Neuron (in vitro differentiated cells): ENCODE measurements at regions not wholly inside any gene's neighbourhood (a gene's known extent, or its start where the extent isn't known, plus 50 kb on each side); places are given as distances from the start of the nearest gene placed in this dataset.

ENCODE experiments used
- H2AFZ ChIP-seq: one replicate; pipeline ENCODE4 v1.6.1; 2013; ENCODE audit warnings: low read depth, mild to moderate bottlenecking, inconsistent platforms, low read length, moderate library complexity
- H3K27me3 ChIP-seq: one replicate; pipeline ENCODE4 v1.6.1; 2013; ENCODE audit warnings: low read length; ENCODE audit not compliant: insufficient read depth
- H3K36me3 ChIP-seq: one replicate; pipeline ENCODE4 v1.6.1; 2013; ENCODE audit warnings: low read length; ENCODE audit not compliant: insufficient read depth
- H3K4me1 ChIP-seq: one replicate; pipeline ENCODE4 v1.6.1; 2013; ENCODE audit warnings: low read length; ENCODE audit not compliant: insufficient read depth
- H3K4me3 ChIP-seq: 2 replicates; pipeline ENCODE4 v1.5.1; 2013; ENCODE audit warnings: mild to moderate bottlenecking, low read length, moderate library complexity
- H3K9me3 ChIP-seq: one replicate; pipeline ENCODE4 v1.6.1; 2013; ENCODE audit warnings: low read length

DNA sequence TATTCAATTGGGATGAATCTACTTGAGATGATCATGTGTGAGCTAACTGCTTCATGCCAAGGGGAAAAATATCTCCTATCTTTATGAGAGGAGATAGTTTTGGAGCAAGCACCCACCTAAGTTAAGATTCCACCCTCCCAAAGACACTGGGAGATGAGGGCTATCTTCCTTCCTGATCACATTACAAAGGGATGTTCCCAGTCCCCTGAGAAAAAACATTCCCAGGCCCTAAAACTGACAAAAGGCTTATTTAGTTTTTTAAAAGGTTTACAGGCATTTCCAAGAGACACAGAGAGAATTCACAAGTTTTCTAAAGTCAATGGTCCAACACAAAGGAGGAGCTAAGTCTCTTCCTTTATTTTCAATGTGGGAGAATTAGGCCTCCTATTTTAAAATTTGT lies 401.5 kb downstream of the FBXO15 start:
- no peaks in the 10 kb centered on the region for H3K9me3 ChIP-seq

DNA sequence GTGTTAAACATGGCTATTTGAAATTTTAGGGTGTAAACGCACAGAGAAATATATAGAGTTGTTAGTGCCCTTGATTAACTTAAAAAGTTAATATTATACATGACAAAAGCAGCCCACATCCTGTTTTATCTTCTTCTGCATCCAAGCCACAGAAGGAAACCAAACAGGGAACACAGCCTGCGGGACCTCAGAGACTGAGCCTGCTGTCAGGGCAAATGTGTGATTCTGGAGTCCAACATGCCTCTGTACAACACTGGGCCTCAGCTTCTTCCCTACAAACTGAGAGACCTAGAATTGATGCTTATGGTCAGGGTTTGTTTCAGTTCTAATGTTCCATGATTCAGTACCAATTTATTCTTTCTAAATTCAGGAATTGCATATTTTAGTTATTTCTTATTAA lies 404.7 kb downstream of the FBXO15 start:
- no peak overlapping the region for H2AFZ ChIP-seq
- H3K4me3 ChIP-seq: no peak overlapping the region
- no peaks in the 10 kb centered on the region for H3K27me3 ChIP-seq
- H3K9me3 ChIP-seq: no peaks in the 10 kb centered on the region
- no peaks in the 10 kb centered on the region for H3K36me3 ChIP-seq
- H3K4me1 ChIP-seq: peaks cover 6% of the 10 kb centered on the region

More for the DNA sequence above, 401.5 kb downstream of the FBXO15 start:
- Histone ChIP-seq H2AFZ (no peak overlapping the region), H3K27me3 (no peaks in the 10 kb centered on the region), H3K4me3 (no peak overlapping the region), H3K36me3 (no peaks in the 10 kb centered on the region), H3K4me1 (peaks cover 6% of the 10 kb centered on the region)

DNA sequence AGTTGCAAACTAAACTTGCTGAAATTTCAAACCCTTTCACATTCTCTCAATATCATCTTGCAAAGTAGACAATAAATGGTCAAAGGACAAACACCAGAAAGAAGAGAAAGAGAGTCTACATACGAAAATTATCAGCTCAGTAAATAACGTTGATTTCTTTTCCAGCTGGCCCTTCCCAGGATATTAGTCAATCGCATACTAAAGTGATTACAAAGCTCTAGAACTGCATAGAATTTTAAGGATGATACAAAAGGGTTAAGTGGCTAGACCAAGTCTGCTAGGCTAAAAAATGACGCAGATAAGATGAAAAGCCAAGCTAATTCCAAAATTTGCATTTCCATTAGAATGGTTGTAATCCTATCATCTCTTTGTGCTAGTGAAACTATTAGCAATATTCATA lies 405.7 kb downstream of the FBXO15 start:
- Histone ChIP-seq H3K27me3 (no peaks in the 10 kb centered on the region), H3K9me3 (no peaks in the 10 kb centered on the region), H3K4me3 (no peak overlapping the region), H3K36me3 (no peaks in the 10 kb centered on the region), H2AFZ (no peak overlapping the region), H3K4me1 (peaks cover 7% of the 10 kb centered on the region)

DNA sequence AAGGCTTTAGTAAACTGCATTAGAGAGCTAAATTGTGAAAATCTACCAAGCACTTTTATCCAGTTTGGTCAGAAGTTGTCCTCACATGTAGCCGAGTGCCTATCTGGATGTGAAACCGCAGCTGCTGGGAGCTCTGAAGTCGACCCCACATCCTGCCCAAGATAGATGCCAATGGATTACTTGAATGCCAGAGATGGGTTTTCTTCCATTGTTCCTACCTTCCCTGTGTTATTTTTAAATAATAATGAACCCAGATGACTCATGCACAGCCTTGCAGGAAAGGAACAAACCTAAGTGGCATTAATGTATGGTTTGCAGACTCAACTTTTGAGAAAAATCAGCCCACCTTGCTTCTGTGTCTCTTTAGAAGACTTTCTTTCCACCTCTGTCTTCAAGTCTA lies 408.5 kb downstream of the FBXO15 start:
- Histone ChIP-seq H3K4me1 (peaks cover 2% of the 10 kb centered on the region), H3K4me3 (no peak overlapping the region), H3K27me3 (no peaks in the 10 kb centered on the region), H3K9me3 (no peaks in the 10 kb centered on the region), H3K36me3 (no peaks in the 10 kb centered on the region), H2AFZ (no peak overlapping the region)

DNA sequence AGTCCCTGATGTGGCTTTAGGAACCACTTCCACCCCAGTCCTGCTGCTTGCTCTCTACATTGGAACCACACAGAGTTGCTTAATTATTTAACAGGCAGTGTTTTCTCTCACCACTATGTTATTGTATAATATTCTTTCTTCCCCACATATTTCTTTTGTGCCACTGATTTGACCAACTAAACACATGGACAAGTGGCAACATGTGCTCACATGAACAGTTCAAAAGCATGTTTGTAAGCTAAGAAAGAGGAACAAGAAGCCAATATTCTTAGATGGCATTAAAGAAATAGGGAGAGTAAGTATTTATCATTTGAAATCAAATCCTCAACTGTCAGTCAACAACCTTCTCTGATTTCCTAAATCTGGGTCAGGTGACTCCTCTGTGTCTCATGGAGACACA lies 409.6 kb downstream of the FBXO15 start:
- Histone ChIP-seq H3K9me3 (no peaks in the 10 kb centered on the region), H3K4me1 (peaks cover 2% of the 10 kb centered on the region), H3K36me3 (no peaks in the 10 kb centered on the region), H3K4me3 (no peak overlapping the region), H3K27me3 (no peaks in the 10 kb centered on the region), H2AFZ (no peak overlapping the region)

DNA sequence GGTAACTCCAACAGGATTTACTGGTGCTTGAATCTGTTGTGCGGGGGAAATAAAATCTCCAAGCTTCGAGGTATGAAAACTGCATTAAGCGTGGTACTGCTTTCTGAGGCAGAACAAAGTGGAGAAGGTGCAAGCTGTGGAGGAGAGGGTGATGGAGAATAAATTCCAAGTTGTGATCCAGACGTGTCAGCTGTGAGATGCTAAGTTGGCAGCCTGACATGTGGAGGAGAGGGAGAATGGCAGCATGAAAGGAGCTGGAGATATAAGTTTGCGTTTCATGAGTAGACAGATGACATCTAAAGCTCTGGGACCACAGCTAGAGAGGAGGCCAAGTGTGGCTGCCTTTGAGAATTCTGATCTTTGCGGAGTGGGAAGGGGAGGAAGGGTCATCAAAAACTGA lies 411.8 kb downstream of the FBXO15 start:
- Histone ChIP-seq H3K4me3 (no peak overlapping the region), H3K9me3 (no peaks in the 10 kb centered on the region), H3K4me1 (peaks cover 2% of the 10 kb centered on the region), H3K36me3 (no peaks in the 10 kb centered on the region), H2AFZ (no peak overlapping the region), H3K27me3 (no peaks in the 10 kb centered on the region)

DNA sequence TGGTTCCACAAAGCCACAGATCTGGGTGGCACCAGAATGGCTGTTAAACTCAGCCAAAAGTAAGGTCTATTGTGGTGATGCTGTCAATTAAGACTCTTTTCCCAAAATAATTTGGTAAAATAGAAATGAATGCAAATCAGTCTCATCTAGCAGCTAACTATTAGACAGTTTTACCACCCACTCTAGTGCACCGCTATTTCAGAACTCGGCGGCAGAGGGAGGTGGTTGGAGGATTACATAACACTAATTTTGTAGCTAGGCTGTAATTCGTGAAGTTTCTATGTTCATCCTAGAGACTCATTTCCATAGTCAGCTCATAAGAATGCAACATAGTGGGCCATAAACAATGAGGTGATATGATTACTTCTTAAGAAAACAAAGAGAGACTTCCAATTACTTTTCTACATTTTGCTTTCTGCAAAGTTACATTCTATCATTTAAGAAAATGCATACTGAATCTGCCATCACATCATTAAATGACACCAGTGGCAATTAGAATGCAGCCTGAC lies 413.8 kb downstream of the FBXO15 start:
- Histone ChIP-seq H3K4me1 (peaks cover 2% of the 10 kb centered on the region), H3K27me3 (no peaks in the 10 kb centered on the region), H3K9me3 (no peaks in the 10 kb centered on the region), H2AFZ (no peak overlapping the region), H3K4me3 (no peak overlapping the region), H3K36me3 (no peaks in the 10 kb centered on the region)

DNA sequence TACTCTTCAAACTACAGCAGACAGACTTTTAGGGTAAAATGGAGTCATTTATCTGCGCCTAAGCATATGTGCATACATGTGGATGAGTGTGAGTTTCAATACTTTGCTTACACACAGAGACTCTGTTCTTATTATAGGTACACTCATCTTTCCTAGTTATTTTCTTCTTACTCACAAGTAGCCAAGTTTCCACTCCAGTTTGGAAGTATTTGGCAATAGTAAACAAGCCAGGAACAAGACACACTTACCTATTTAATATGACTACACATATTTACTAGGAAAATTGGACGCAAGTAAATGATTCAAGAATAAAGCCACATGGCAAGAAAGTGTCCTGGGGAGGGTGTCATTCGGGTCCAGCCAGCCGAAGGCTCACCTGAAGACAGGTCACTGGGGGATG lies 414.3 kb downstream of the FBXO15 start:
- H3K4me1 ChIP-seq: peaks cover 2% of the 10 kb centered on the region
- no peaks in the 10 kb centered on the region for H3K36me3 ChIP-seq
- H3K27me3 ChIP-seq: no peaks in the 10 kb centered on the region
- no peak overlapping the region for H3K4me3 ChIP-seq
- H3K9me3 ChIP-seq: no peaks in the 10 kb centered on the region
- no peak overlapping the region for H2AFZ ChIP-seq

DNA sequence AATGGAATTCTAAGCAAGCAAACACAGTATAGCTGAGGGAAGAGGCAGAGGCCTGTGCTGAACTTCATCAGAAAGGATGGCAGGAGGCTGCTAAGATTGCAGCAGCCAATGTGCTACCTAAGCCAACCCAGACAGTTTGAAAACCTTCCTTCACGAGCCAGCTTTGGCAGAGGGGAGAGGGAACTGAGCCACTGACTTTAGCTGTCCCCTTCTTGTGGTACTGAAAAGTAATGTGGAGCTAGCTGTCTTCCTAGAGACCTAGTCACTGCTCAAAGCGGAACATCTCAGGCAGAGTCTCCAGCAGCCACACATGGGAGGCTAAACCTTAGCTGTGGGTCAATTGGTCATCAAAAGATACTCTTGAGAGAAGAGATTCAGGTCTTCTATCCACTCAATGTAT lies 419.0 kb downstream of the FBXO15 start:
- no peaks in the 10 kb centered on the region for H3K36me3 ChIP-seq
- peaks cover 20% of the 10 kb centered on the region for H3K4me1 ChIP-seq
- no peak overlapping the region for H2AFZ ChIP-seq
- no peak overlapping the region for H3K4me3 ChIP-seq
- H3K9me3 ChIP-seq: no peaks in the 10 kb centered on the region
- no peaks in the 10 kb centered on the region for H3K27me3 ChIP-seq

DNA sequence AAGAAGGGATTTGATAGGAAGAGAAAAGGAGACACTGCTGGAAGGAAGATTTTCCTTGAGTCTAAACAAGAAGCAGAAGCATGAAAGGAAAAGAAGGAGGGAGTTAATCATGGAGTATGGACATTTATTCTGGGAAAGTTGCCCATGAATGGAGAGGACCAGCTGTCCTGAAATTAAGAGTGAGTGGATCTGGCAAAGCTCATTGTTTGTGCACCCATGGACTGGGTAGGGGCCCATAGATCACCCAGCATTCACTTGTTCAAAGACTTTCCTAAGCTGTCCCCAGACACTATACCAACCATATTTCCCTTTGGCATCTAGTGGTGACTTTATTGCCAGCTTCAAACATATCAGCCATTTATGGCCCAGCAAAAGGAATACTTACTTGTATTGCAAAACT lies 422.7 kb downstream of the FBXO15 start:
- H3K4me1 ChIP-seq: peaks cover 20% of the 10 kb centered on the region
- H3K36me3 ChIP-seq: no peaks in the 10 kb centered on the region
- H3K27me3 ChIP-seq: no peaks in the 10 kb centered on the region
- H2AFZ ChIP-seq: no peak overlapping the region
- H3K9me3 ChIP-seq: no peaks in the 10 kb centered on the region
- no peak overlapping the region for H3K4me3 ChIP-seq

DNA sequence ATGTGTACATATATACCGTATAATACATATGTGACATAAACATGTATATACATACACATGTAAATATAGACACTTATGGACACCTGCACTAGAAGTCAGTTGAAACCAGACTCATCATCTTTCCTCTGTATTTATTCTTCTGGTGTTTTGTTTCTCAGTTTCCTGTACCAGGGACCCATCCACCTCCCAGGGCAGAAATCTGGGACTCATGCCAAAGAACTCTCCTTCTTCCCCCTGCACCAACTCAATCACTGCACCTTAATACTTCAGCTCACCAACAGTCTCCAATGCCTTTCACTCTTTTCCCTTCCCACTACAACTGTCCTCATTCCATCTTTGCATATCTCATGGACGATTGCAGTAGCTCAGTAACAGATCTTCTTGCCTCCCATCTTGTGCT lies 428.0 kb downstream of the FBXO15 start:
- Histone ChIP-seq H3K27me3 (no peaks in the 10 kb centered on the region), H3K36me3 (no peaks in the 10 kb centered on the region), H2AFZ (no peak overlapping the region)

DNA sequence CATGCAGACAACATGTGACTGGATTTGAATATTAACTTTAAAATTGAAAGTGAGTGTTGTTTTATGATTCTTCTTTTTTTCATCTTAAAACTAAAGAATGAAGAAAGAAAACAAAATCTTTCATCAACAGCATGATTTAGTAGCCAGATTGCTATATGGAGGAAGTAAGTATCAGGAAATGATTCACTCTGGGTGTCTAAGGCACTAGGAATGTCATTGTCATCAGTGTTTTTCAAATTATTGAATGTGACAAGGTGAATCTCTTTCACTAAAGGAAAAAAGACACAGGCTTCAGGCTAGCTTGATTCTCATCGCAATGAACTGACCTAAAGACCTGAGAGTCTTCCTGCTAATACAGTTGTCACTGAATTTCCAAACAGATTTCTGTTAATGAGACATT lies 430.1 kb downstream of the FBXO15 start:
- H3K4me3 ChIP-seq: no peak overlapping the region
- no peak overlapping the region for H2AFZ ChIP-seq
- no peaks in the 10 kb centered on the region for H3K36me3 ChIP-seq
- H3K27me3 ChIP-seq: no peaks in the 10 kb centered on the region
- H3K9me3 ChIP-seq: no peaks in the 10 kb centered on the region
- peaks cover 3% of the 10 kb centered on the region for H3K4me1 ChIP-seq

More for the DNA sequence above, 428.0 kb downstream of the FBXO15 start:
- Histone ChIP-seq H3K9me3 (no peaks in the 10 kb centered on the region), H3K4me1 (peaks cover 3% of the 10 kb centered on the region), H3K4me3 (no peak overlapping the region)

DNA sequence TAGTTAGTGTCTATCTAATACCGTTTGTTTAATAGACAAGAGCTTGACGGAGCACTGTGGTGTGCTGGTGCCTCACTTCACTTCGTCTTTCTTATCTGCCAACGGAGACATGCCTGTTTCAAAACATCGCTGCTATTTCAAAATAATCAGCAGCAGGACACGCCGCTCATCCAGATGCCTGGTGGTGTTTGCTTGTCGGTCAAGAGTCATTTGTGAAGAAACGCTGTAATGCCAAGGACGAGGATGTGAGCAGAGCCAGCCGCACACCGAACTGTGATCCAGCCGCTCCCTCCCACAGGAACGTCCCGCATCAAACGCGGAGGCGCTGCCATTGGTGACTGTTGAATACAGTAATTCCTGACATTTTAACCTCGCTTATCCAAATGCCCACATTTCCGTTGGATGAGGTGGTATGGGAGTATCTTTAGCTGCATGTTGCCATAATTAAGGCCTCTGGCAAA lies 432.4 kb downstream of the FBXO15 start:
- Histone ChIP-seq H3K4me3 (no peak overlapping the region), H3K27me3 (no peaks in the 10 kb centered on the region), H2AFZ (no peak overlapping the region), H3K9me3 (no peaks in the 10 kb centered on the region), H3K4me1 (peaks cover 3% of the 10 kb centered on the region), H3K36me3 (no peaks in the 10 kb centered on the region)

DNA sequence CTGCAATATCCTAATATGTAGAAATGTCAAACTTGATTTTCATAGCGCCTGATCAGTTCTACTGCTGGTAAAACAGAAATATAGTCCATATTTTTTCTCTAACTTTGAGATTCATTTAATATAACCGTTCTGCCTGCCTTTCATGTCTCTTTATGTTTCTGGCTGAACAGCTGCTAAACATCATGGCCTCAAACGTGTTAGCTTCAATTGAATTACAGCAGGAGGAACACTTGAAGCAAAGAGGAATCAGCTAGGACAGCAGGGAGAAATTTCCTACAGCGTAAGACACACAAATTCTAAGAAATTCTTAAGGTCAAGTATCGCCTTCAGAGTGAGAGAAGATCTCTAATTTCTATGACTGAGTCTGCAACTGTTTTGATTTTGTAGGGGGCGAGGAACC lies 433.2 kb downstream of the FBXO15 start:
- Histone ChIP-seq H3K36me3 (no peaks in the 10 kb centered on the region), H3K4me3 (no peak overlapping the region), H3K4me1 (peaks cover 3% of the 10 kb centered on the region), H3K9me3 (no peaks in the 10 kb centered on the region), H2AFZ (no peak overlapping the region), H3K27me3 (no peaks in the 10 kb centered on the region)
